K562 (cell line): ENCODE measurements at regions not wholly inside any gene's neighbourhood (a gene's known extent, or its start where the extent isn't known, plus 50 kb on each side); places are given as distances from the start of the nearest gene placed in this dataset.

ENCODE experiments used
- ATAC-seq: fragments of 200-7000 bp; cut with Tn5 transposase; 3 replicates; pipeline ENCODE4 v1.9.1; 2020; ENCODE audit warnings: moderate library complexity
- BruUV-seq: library from RNA; stranded (reverse); fragments of 400-500 nt; replicated peaks from 2 replicates; lab custom pipeline; 2021; lab: Mats Ljungman, UMichigan
- CTCF ChIA-PET: fragments of 300-600 bp; formaldehyde crosslinking; extraction: SDS; loops from one replicate; lab custom pipeline; 2021; ENCODE audit warnings: low intra/inter-chr PET ratio; lab: Yijun Ruan, JAX
- POLR2A ChIA-PET: fragments of 300-600, 350-650 bp; sonication (Branson Sonifier 250); formaldehyde crosslinking; extraction: SDS; loops from one replicate; lab custom pipeline; 2021; ENCODE audit warnings: antibody characterized with exemption, inconsistent platforms; lab: Yijun Ruan, JAX
- DNase-seq, 4 experiments: peaks; one replicate each; pipeline versions ENCODE4 v3.0.0 to v3.0.0-alpha.2; 2011 to 2018; ENCODE audit warnings: low spot score in 3 of 4, mixed read lengths in 3 of 4; ENCODE audit errors: extremely low read depth in 1 of 4
- FAIRE-seq: peaks from 2 replicates; lab custom pipeline; 2011; peaks lifted over from hg19 to GRCh38; lab: Jason Lieb, UNC
- H2AFZ ChIP-seq: 2 replicates; pipeline ENCODE4 v1.6.0; 2011; ENCODE audit warnings: low read depth, low read length, control low read depth, inconsistent platforms
- H3K27ac ChIP-seq: fragments of 200-600 bp; 3 replicates; pipeline ENCODE4 v1.8.0; 2011; ENCODE audit warnings: low read depth, mild to moderate bottlenecking, control low read depth, inconsistent platforms, low read length, moderate library complexity, mixed read lengths; ENCODE audit errors: extremely low read depth
- H3K27me3 ChIP-seq, 2 experiments: fragments of 300-600 bp in 1 of 2; 2 replicates in 1 of 2; 3 replicates in 1 of 2; pipeline versions ENCODE4 v1.6.0 to v1.8.0; 2011; ENCODE audit warnings: inconsistent platforms in 2 of 2, low read length in 2 of 2, mild to moderate bottlenecking in 1 of 2, mixed read lengths in 1 of 2, moderate library complexity in 1 of 2; ENCODE audit not compliant: control insufficient read depth in 2 of 2, insufficient read depth in 2 of 2
- H3K36me3 ChIP-seq: fragments of 300-600 bp; 3 replicates; pipeline ENCODE4 v1.8.0; 2011; ENCODE audit warnings: mild to moderate bottlenecking, low read length, inconsistent platforms; ENCODE audit not compliant: control insufficient read depth, insufficient read depth
- H3K4me1 ChIP-seq, 2 experiments: fragments of 200-600 bp in 1 of 2; replicated peaks in 1 of 2; 2 replicates in 1 of 2; 3 replicates in 1 of 2; pipeline versions ENCODE4 v1.5.1 to v1.8.0; 2011; ENCODE audit warnings: inconsistent platforms in 2 of 2, low read length in 2 of 2, mild to moderate bottlenecking in 1 of 2, mixed read lengths in 1 of 2, moderate library complexity in 1 of 2; ENCODE audit not compliant: control insufficient read depth in 2 of 2, insufficient read depth in 2 of 2
- H3K4me2 ChIP-seq: 2 replicates; pipeline ENCODE4 v1.6.1; 2011; ENCODE audit warnings: low read length, control low read depth, inconsistent platforms, mixed read lengths; ENCODE audit not compliant: insufficient read depth
- H3K4me3 ChIP-seq: fragments of 200-600 bp; sonication (generic), shearing (Covaris generic); 2 replicates; pipeline ENCODE4 v1.5.1; 2016; ENCODE audit warnings: control low read depth, inconsistent platforms
- H3K79me2 ChIP-seq: fragments of 200-600 bp; 3 replicates; pipeline ENCODE4 v1.8.0; 2011; ENCODE audit warnings: low read length, inconsistent platforms; ENCODE audit not compliant: control insufficient read depth, insufficient read depth
- H3K9ac ChIP-seq, 2 experiments: 2 replicates each; pipeline versions ENCODE4 v1.6.0 to v1.6.1; 2011; ENCODE audit warnings: low read depth in 2 of 2, low read length in 2 of 2, control low read depth in 1 of 2, inconsistent platforms in 1 of 2, mild to moderate bottlenecking in 1 of 2, mixed read lengths in 1 of 2; ENCODE audit not compliant: insufficient read depth in 1 of 2
- H3K9me1 ChIP-seq: one replicate; pipeline ENCODE4 v1.6.0; 2011; ENCODE audit warnings: inconsistent platforms, mild to moderate bottlenecking, low read length, moderate library complexity; ENCODE audit not compliant: control insufficient read depth, insufficient read depth
- H3K9me3 ChIP-seq: replicated peaks from 2 replicates; pipeline ENCODE4 v1.5.1; 2011; ENCODE audit warnings: low read depth, low read length, inconsistent platforms; ENCODE audit not compliant: control insufficient read depth, insufficient read depth
- H4K20me1 ChIP-seq: replicated peaks from 2 replicates; pipeline ENCODE4 v1.6.1; 2011; ENCODE audit warnings: low read length, inconsistent platforms, mixed read lengths; ENCODE audit not compliant: control insufficient read depth, insufficient read depth
- BMI1 ChIP-seq: fragments of 150-350 bp; IDR thresholded peaks from 2 replicates; pipeline ENCODE4 v1.6.1; 2014; ENCODE audit warnings: low read length
- CBX3 ChIP-seq, 2 experiments: IDR thresholded peaks; 1 replicate in 1 of 2; 2 replicates in 1 of 2; pipeline ENCODE4 v1.6.1; 2012; ENCODE audit warnings: inconsistent platforms in 2 of 2, low read length in 2 of 2, borderline replicate concordance in 1 of 2, control low read depth in 1 of 2
- CREB1 ChIP-seq, 2 experiments: sonication (generic) in 1 of 2; formaldehyde crosslinking in 1 of 2; IDR thresholded peaks; 2 replicates each; pipeline versions ENCODE4 v1.6.1 to v1.8.0; 2012 to 2022; ENCODE audit warnings: inconsistent platforms in 1 of 2, mild to moderate bottlenecking in 1 of 2, missing genetic modification reagents in 1 of 2, moderate library complexity in 1 of 2
- HMG20A ChIP-seq: fragments of 450-650 bp; formaldehyde crosslinking; conservative IDR thresholded peaks from 2 replicates; pipeline ENCODE4 v1.4.0; 2020; ENCODE audit warnings: mild to moderate bottlenecking, mixed read lengths
- ZNF589 ChIP-seq: fragments of 200-800 bp; sonication (Bioruptor generic); IDR thresholded peaks from 2 replicates; pipeline ENCODE4 v1.6.1; 2016; ENCODE audit warnings: low read depth, missing genetic modification characterization, missing compliant biosample characterization
- WGBS: fragments of 100-300 bp; shearing (Covaris generic); methylation state at CpG from one replicate; pipeline ENCODE4 v1.1.6; 2016; ENCODE audit warnings: low coverage, mixed read lengths; ENCODE audit not compliant: insufficient coverage; ENCODE audit errors: missing lambda C conversion rate; 5-methylcytosine and 5-hydroxymethylcytosine counted together
- in situ Hi-C: fragments of 300-500 bp; cut with MboI; formaldehyde crosslinking; loops from 4 replicates; pipeline ENCODE4 v1.15.0; 2018; ENCODE audit warnings: inconsistent platforms, mixed read lengths
- intact Hi-C: fragments of 100-400 bp; cut with micrococcal nuclease; formaldehyde crosslinking; loops from 2 replicates; pipeline ENCODE4 v1.14.2; 2022

- H3K4me3 ChIP-seq, result no peak overlapping the region
- TF ChIP-seq CBX3 (IDR thresholded peaks at IDR 0.05; ENCODE audit: borderline replicate concordance in 1 of 2, low read length in 2 of 2) (peak in 1 of 2 experiments; percentile 75; a peak in 1 of 3 replicates), HMG20A (no peak)
- in situ Hi-C loops (no loop called here), intact Hi-C loops (no loop called here)
- H3K9me1 ChIP-seq, result no peaks in the 10 kb centered on the region
- no peaks in the 10 kb centered on the region for H3K9me3 ChIP-seq
- H2AFZ ChIP-seq, result no peak overlapping the region
- no peaks in the 10 kb centered on the region for H3K36me3 ChIP-seq
- H3K79me2 ChIP-seq, result no peaks in the 10 kb centered on the region
- 55% methylated on average over 5 of the region's 5 CpGs for WGBS
- no peaks in the 10 kb centered on the region for H3K27me3 ChIP-seq
- ChIA-PET CTCF (no interaction called here), POLR2A (interaction anchor here (1.1 to 1.4 kb wide), 2 partner anchors 9 to 21 kb away, joined by 3 to 5 read pairs; no protein-coding TSS in a partner anchor)
- BruUV-seq, result no TSS peak
- peaks cover 0 to 6% of the 10 kb centered on the region in 2 experiments; a peak in 2 of 5 replicates for H3K4me1 ChIP-seq
- H3K4me2 ChIP-seq, result no peak overlapping the region
- ATAC-seq (peak; percentile 22; the same call in 1 of the 3 replicates), DNase-seq (no peak), FAIRE-seq (no peak)
- no peaks in the 10 kb centered on the region for H4K20me1 ChIP-seq
- H3K27ac ChIP-seq, result no peak overlapping the region
- no peak overlapping the region for H3K9ac ChIP-seq
These were observed 172.3 kb upstream of the MBNL1 start for GRCh38 chr3:152096280-152096906.

DNA sequence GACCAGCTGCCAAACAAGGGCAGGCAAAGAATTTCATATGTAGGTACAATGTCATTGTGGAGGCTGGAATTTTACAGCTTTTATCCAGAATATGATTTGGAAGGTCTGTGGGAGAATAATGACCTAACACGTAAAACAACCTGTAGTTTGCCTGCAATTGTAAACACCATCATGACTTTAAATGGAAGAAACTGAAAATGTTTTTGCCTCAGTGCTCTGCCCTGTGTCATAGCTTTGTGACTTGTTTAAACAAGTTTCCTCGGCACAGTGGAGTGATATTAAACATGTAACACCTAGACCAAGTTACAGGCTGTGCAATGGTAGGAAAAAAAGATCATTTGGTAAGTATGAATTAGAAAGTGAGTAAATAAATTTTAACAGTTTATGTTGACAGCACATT, 171.6 kb upstream of the MBNL1 start:
- ChIA-PET CTCF (no interaction called here), POLR2A (interaction anchor here (1.1 kb wide), 1 partner anchor 21 kb away, joined by 3 read pairs; no protein-coding TSS in a partner anchor)
- H3K9ac ChIP-seq, result no peak overlapping the region
- DNase-seq (no peak), FAIRE-seq (no peak), ATAC-seq (no peak)
- no peaks in the 10 kb centered on the region for H3K9me1 ChIP-seq
- peaks cover 0 to 6% of the 10 kb centered on the region in 2 experiments; a peak in 2 of 5 replicates for H3K4me1 ChIP-seq
- in situ Hi-C loops, result no loop called here
- H3K27ac ChIP-seq, result no peak overlapping the region
- H3K9me3 ChIP-seq, result no peaks in the 10 kb centered on the region
- no peak overlapping the region for H3K4me3 ChIP-seq
- H4K20me1 ChIP-seq, result no peaks in the 10 kb centered on the region
- no peak overlapping the region for H3K4me2 ChIP-seq
- no peaks in the 10 kb centered on the region for H3K79me2 ChIP-seq
- H2AFZ ChIP-seq, result no peak overlapping the region
- intact Hi-C loops, result no loop called here
- 84% methylated on average over 2 of the region's 2 CpGs for WGBS
- H3K27me3 ChIP-seq, result no peaks in the 10 kb centered on the region
- no peaks in the 10 kb centered on the region for H3K36me3 ChIP-seq
- no TSS peak for BruUV-seq
- TF ChIP-seq BMI1 (no peak), CREB1 (IDR thresholded peaks at IDR 0.05) (no peak), CREB1 (CRISPR knock-in tag; IDR thresholded peaks at IDR 0.05) (no peak), ZNF589 (no peak)
